DND-41 (cell line): ENCODE measurements at regions not wholly inside any gene's neighbourhood (a gene's known extent, or its start where the extent isn't known, plus 50 kb on each side); places are given as distances from the start of the nearest gene placed in this dataset.

Experiments used
- ATAC-seq: fragments of 200-7000 bp; cut with Tn5 transposase; 3 replicates; pipeline ENCODE4 v1.9.1; 2021; ENCODE audit warnings: low read depth; ENCODE audit not compliant: insufficient read depth
- DNase-seq: peaks from one replicate; pipeline ENCODE4 v3.0.0-alpha.2; 2020
- H2AFZ ChIP-seq: 2 replicates; pipeline ENCODE4 v1.6.0; 2012; ENCODE audit warnings: low read depth, low read length
- H3K27ac ChIP-seq: 2 replicates; pipeline ENCODE4 v1.5.1; 2012; ENCODE audit warnings: low read length, inconsistent platforms
- H3K27me3 ChIP-seq: fragments of 200-600 bp; sonication (generic); 2 replicates; pipeline ENCODE4 v1.6.0; 2012; ENCODE audit warnings: low read length, mild to moderate bottlenecking, inconsistent platforms; ENCODE audit not compliant: insufficient read depth, poor library complexity
- H3K36me3 ChIP-seq: 2 replicates; pipeline ENCODE4 v1.5.1; 2012; ENCODE audit warnings: low read length, inconsistent platforms; ENCODE audit not compliant: insufficient read depth
- H3K4me1 ChIP-seq: 2 replicates; pipeline ENCODE4 v1.5.1; 2012; ENCODE audit warnings: mild to moderate bottlenecking, low read length; ENCODE audit not compliant: insufficient read depth
- H3K4me2 ChIP-seq: 2 replicates; pipeline ENCODE4 v1.6.0; 2012; ENCODE audit warnings: mild to moderate bottlenecking, moderate library complexity, low read length, inconsistent platforms; ENCODE audit not compliant: insufficient read depth
- H3K4me3 ChIP-seq, 2 experiments: fragments of 200-600 bp in 1 of 2; shearing (Covaris generic) in 1 of 2; 2 replicates each; pipeline ENCODE4 v1.5.1; 2012 to 2016; ENCODE audit warnings: inconsistent platforms in 2 of 2, low read length in 2 of 2, mild to moderate bottlenecking in 2 of 2, low read depth in 1 of 2, moderate library complexity in 1 of 2
- H3K79me2 ChIP-seq: 2 replicates; pipeline ENCODE4 v1.6.0; 2012; ENCODE audit warnings: low read length, inconsistent platforms; ENCODE audit not compliant: insufficient read depth
- H3K9ac ChIP-seq: 2 replicates; pipeline ENCODE4 v1.6.0; 2012; ENCODE audit warnings: low read depth, mild to moderate bottlenecking, inconsistent platforms, low read length, moderate library complexity
- H3K9me3 ChIP-seq: 2 replicates; pipeline ENCODE4 v1.5.1; 2012; ENCODE audit warnings: low read length, moderate library complexity, mild to moderate bottlenecking, inconsistent platforms; ENCODE audit not compliant: insufficient read depth, severe bottlenecking
- H4K20me1 ChIP-seq: 2 replicates; pipeline ENCODE4 v1.6.0; 2012; ENCODE audit warnings: low read length; ENCODE audit not compliant: insufficient read depth
- EZH2 ChIP-seq: IDR thresholded peaks from 3 replicates; pipeline ENCODE4 v1.6.1; 2012; ENCODE audit warnings: borderline replicate concordance, low read depth, mild to moderate bottlenecking, moderate library complexity, low read length, inconsistent platforms; ENCODE audit not compliant: severe bottlenecking
- TF ChIP-seq, protein P1 (sequence below): IDR thresholded peaks from 2 replicates; pipeline ENCODE4 v1.5.1; 2012; ENCODE audit warnings: borderline replicate concordance, low read length, moderate library complexity, mild to moderate bottlenecking; ENCODE audit not compliant: poor library complexity, severe bottlenecking; ENCODE audit errors: extremely low read depth

GRCh38 chr11:36825251-36825650 is 227.2 kb upstream of the RAG2 start:
- Histone ChIP-seq H3K9me3 (no peaks in the 10 kb centered on the region), H3K4me2 (no peak overlapping the region), H3K4me3 (no peak overlapping the region), H3K9ac (no peak overlapping the region), H3K4me1 (no peaks in the 10 kb centered on the region), H3K27ac (no peak overlapping the region), H4K20me1 (no peaks in the 10 kb centered on the region), H3K27me3 (no peaks in the 10 kb centered on the region), H2AFZ (no peak overlapping the region), H3K36me3 (no peaks in the 10 kb centered on the region), H3K79me2 (no peaks in the 10 kb centered on the region)
- ATAC-seq (no peak), DNase-seq (no peak)
- TF ChIP-seq, protein P1, sequence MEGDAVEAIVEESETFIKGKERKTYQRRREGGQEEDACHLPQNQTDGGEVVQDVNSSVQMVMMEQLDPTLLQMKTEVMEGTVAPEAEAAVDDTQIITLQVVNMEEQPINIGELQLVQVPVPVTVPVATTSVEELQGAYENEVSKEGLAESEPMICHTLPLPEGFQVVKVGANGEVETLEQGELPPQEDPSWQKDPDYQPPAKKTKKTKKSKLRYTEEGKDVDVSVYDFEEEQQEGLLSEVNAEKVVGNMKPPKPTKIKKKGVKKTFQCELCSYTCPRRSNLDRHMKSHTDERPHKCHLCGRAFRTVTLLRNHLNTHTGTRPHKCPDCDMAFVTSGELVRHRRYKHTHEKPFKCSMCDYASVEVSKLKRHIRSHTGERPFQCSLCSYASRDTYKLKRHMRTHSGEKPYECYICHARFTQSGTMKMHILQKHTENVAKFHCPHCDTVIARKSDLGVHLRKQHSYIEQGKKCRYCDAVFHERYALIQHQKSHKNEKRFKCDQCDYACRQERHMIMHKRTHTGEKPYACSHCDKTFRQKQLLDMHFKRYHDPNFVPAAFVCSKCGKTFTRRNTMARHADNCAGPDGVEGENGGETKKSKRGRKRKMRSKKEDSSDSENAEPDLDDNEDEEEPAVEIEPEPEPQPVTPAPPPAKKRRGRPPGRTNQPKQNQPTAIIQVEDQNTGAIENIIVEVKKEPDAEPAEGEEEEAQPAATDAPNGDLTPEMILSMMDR: no peak
- no peak for TF ChIP-seq EZH2

DNA sequence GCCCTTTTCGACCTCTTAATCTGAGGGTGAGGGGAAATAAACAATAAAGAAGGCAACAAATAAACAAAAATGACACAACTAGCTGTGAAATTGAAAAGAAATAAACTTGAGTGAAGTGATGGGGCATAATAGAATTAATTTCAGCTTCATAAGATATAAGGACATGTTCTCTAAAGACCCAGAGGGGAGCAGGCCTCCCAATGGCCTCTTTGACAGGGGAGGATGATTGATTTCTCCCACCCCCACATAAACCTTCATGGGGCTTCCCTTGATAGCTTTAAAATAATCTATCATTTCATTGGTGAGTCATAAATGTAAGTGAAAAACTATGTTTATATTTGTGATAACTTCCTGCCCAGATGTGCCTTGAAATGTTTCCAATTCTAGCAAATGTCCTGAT is 226.3 kb upstream of the RAG2 start:
- H3K9ac ChIP-seq: no peak overlapping the region
- H4K20me1 ChIP-seq: no peaks in the 10 kb centered on the region
- H3K27me3 ChIP-seq: no peaks in the 10 kb centered on the region
- no peak for ATAC-seq
- no peak overlapping the region for H2AFZ ChIP-seq
- no peak overlapping the region for H3K27ac ChIP-seq
- no peak overlapping the region for H3K4me3 ChIP-seq
- no peak for DNase-seq
- no peaks in the 10 kb centered on the region for H3K36me3 ChIP-seq
- H3K79me2 ChIP-seq: no peaks in the 10 kb centered on the region
- no peaks in the 10 kb centered on the region for H3K4me1 ChIP-seq
- TF ChIP-seq, protein P1: no peak
- no peak for TF ChIP-seq EZH2
- H3K9me3 ChIP-seq: no peaks in the 10 kb centered on the region
- H3K4me2 ChIP-seq: no peak overlapping the region

DNA sequence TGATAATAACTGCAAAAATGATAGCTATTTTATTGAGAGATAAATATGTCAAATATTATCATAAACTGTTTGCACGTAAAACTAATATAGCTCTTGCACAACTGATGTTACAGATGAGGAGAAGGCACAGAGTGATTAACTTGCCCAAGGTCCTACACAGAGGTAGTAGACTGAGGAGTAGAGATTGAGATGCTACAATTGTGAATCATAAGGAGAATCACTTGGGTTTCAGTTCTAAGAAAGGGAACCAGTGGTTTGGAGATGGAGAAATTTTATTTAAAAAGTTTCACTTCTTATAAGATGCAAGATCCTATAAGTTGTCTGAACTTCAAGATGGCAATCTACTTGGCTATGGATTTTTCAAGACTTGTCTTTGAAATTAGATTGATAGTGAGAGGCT is 224.8 kb upstream of the RAG2 start:
- DNase-seq: no peak
- TF ChIP-seq EZH2: no peak
- TF ChIP-seq, protein P1: no peak

GRCh38 chr11:36818410-36818809 is 220.4 kb upstream of the RAG2 start:
- Histone ChIP-seq H3K36me3 (no peaks in the 10 kb centered on the region), H4K20me1 (no peaks in the 10 kb centered on the region), H3K4me2 (no peak overlapping the region), H3K9me3 (no peaks in the 10 kb centered on the region), H3K4me1 (no peaks in the 10 kb centered on the region), H3K27me3 (peaks cover 3% of the 10 kb centered on the region), H3K9ac (no peak overlapping the region), H3K79me2 (no peaks in the 10 kb centered on the region), H2AFZ (no peak overlapping the region), H3K4me3 (no peak overlapping the region), H3K27ac (no peak overlapping the region)
- TF ChIP-seq, protein P1: peak; percentile 58
- TF ChIP-seq EZH2: no peak
- DNase-seq (peak; percentile 9), ATAC-seq (no peak; the same call in 2 of the 3 replicates)

More for the DNA sequence above, 224.8 kb upstream of the RAG2 start:
- H3K27ac ChIP-seq: no peak overlapping the region
- no peaks in the 10 kb centered on the region for H3K4me1 ChIP-seq
- no peak overlapping the region for H3K4me3 ChIP-seq
- H3K9ac ChIP-seq: no peak overlapping the region
- H2AFZ ChIP-seq: no peak overlapping the region
- H3K9me3 ChIP-seq: no peaks in the 10 kb centered on the region
- H3K79me2 ChIP-seq: no peaks in the 10 kb centered on the region
- no peak overlapping the region for H3K4me2 ChIP-seq
- no peaks in the 10 kb centered on the region for H3K27me3 ChIP-seq
- no peaks in the 10 kb centered on the region for H4K20me1 ChIP-seq
- ATAC-seq: no peak
- H3K36me3 ChIP-seq: no peaks in the 10 kb centered on the region
